ENCODE measurements at regions not wholly inside any gene's neighbourhood (a gene's known extent, or its start where the extent isn't known, plus 50 kb on each side); places are given as distances from the start of the nearest gene placed in this dataset.

DNA sequence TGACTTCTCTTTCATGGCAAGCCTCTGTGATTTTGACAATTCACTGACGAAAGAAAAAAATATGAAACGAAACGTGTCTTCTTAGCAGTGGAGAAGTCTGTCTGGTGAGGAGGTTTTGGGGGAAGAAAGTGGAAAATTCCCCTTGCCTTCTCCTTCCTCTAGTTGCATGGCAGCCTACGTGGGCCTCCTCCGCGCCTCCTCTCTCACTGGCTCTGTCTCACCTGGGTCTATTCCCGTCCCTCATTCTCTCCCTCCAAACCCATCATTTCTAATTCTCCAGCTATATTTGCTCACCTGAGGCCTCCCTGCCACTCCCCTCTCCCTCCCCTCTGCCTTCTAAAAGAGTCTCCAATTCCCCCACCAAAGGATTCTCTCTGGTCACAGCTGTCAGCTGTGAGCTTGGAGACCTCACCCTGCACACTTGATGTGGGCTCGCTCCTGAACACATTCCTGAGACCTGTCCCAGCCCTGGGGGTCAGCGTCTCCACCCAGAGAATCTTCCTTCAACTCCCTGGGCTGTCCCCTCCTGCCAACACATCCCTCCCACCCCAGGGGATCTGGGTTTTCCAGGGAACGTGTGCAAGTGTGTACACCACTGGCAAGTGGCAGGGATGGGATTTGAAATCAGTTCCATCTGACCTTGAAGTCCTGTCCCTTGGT lies 159.6 kb upstream of the PMEPA1 start:
- TF ChIP-seq, protein P1, sequence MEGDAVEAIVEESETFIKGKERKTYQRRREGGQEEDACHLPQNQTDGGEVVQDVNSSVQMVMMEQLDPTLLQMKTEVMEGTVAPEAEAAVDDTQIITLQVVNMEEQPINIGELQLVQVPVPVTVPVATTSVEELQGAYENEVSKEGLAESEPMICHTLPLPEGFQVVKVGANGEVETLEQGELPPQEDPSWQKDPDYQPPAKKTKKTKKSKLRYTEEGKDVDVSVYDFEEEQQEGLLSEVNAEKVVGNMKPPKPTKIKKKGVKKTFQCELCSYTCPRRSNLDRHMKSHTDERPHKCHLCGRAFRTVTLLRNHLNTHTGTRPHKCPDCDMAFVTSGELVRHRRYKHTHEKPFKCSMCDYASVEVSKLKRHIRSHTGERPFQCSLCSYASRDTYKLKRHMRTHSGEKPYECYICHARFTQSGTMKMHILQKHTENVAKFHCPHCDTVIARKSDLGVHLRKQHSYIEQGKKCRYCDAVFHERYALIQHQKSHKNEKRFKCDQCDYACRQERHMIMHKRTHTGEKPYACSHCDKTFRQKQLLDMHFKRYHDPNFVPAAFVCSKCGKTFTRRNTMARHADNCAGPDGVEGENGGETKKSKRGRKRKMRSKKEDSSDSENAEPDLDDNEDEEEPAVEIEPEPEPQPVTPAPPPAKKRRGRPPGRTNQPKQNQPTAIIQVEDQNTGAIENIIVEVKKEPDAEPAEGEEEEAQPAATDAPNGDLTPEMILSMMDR (IDR thresholded peaks at IDR 0.05; ENCODE audit: insufficient read depth, low read length, poor library complexity, severe bottlenecking), result no peak
- no peak for TF ChIP-seq EZH2phosphoT487 (conservative IDR thresholded peaks at IDR 0.05; ENCODE audit: low read length)
